Brain microvascular endothelial cell (primary cell): ENCODE measurements at regions not wholly inside any gene's neighbourhood (a gene's known extent, or its start where the extent isn't known, plus 50 kb on each side); places are given as distances from the start of the nearest gene placed in this dataset.

ENCODE experiments used
- DNase-seq: peaks from one replicate; pipeline ENCODE4 v3.0.0-alpha.2; 2020
- H3K27ac ChIP-seq: fragments of 250-450 bp; sonication (Bioruptor Pico); 2 replicates; pipeline ENCODE4 v1.5.1; 2020; ENCODE audit warnings: mild to moderate bottlenecking, moderate library complexity
- H3K27me3 ChIP-seq: fragments of 250-450 bp; sonication (Bioruptor Pico); replicated peaks from 2 replicates; pipeline ENCODE4 v1.5.1; 2020; ENCODE audit warnings: mild to moderate bottlenecking
- H3K36me3 ChIP-seq: fragments of 250-450 bp; sonication (Bioruptor Pico); replicated peaks from 2 replicates; pipeline ENCODE4 v1.5.1; 2020; ENCODE audit warnings: mild to moderate bottlenecking
- H3K4me3 ChIP-seq: 2 replicates; pipeline ENCODE4 v1.5.1; 2011; ENCODE audit warnings: low read depth, mild to moderate bottlenecking, control low read depth, low read length, moderate library complexity
- CTCF ChIP-seq: IDR thresholded peaks from 2 replicates; pipeline ENCODE4 v1.5.1; 2011; ENCODE audit warnings: low read depth, mild to moderate bottlenecking, moderate library complexity, low read length, control low read depth, inconsistent platforms; ENCODE audit errors: missing control alignments
- in situ Hi-C: cut with HindIII; loops from 2 replicates; pipeline ENCODE4 v1.10.0; 2017; ENCODE audit warnings: low sequenced_read_pairs, low pct_ligation_motif_present

- DNase-seq, result no peak
- in situ Hi-C loops, result no loop called here
- no peaks in the 10 kb centered on the region for H3K36me3 ChIP-seq
These were observed 533.8 kb upstream of the CLINT1 start for GRCh38 chr5:158392753-158393152.

GRCh38 chr5:158390577-158390976 is 531.6 kb upstream of the CLINT1 start:
- Histone ChIP-seq H3K36me3 (no peaks in the 10 kb centered on the region), H3K27me3 (no peaks in the 10 kb centered on the region), H3K4me3 (no peak overlapping the region), H3K27ac (peak overlapping the region; percentile 76)
- TF ChIP-seq CTCF, result no peak
- DNase-seq, result peak; percentile 86
- in situ Hi-C loops, result no loop called here

More at GRCh38 chr5:158392753-158393152, 533.8 kb upstream of the CLINT1 start:
- Histone ChIP-seq H3K27ac (no peak overlapping the region), H3K27me3 (no peaks in the 10 kb centered on the region), H3K4me3 (no peak overlapping the region)
- no peak for TF ChIP-seq CTCF

- H3K36me3 ChIP-seq, result no peaks in the 10 kb centered on the region
- no peak overlapping the region for H3K4me3 ChIP-seq
- no peak for DNase-seq
- no peaks in the 10 kb centered on the region for H3K27me3 ChIP-seq
- in situ Hi-C loops, result no loop called here
- peak overlapping the region; percentile 76 for H3K27ac ChIP-seq
- TF ChIP-seq CTCF, result no peak
These were observed 530.8 kb upstream of the CLINT1 start for GRCh38 chr5:158389786-158390185.

GRCh38 chr5:158388021-158388420 is 529.1 kb upstream of the CLINT1 start:
- no peak for DNase-seq

GRCh38 chr5:158387499-158387898 is 528.6 kb upstream of the CLINT1 start:
- Histone ChIP-seq H3K27ac (no peak overlapping the region), H3K4me3 (no peak overlapping the region), H3K27me3 (no peaks in the 10 kb centered on the region), H3K36me3 (no peaks in the 10 kb centered on the region)
- DNase-seq, result no peak
- in situ Hi-C loops, result no loop called here
- no peak for TF ChIP-seq CTCF

More at GRCh38 chr5:158388021-158388420, 529.1 kb upstream of the CLINT1 start:
- Histone ChIP-seq H3K36me3 (no peaks in the 10 kb centered on the region), H3K4me3 (no peak overlapping the region), H3K27ac (no peak overlapping the region), H3K27me3 (no peaks in the 10 kb centered on the region)
- in situ Hi-C loops, result no loop called here
- TF ChIP-seq CTCF, result no peak

GRCh38 chr5:158385982-158386381 is 527.0 kb upstream of the CLINT1 start:
- H3K27ac ChIP-seq, result peak overlapping the region; percentile 83
- H3K4me3 ChIP-seq, result no peak overlapping the region
- H3K36me3 ChIP-seq, result no peaks in the 10 kb centered on the region
- no peak for TF ChIP-seq CTCF
- DNase-seq, result no peak
- in situ Hi-C loops, result no loop called here
- no peaks in the 10 kb centered on the region for H3K27me3 ChIP-seq
